PFSK-1 (cell line): ENCODE measurements at regions not wholly inside any gene's neighbourhood (a gene's known extent, or its start where the extent isn't known, plus 50 kb on each side); places are given as distances from the start of the nearest gene placed in this dataset.

Experiments used
- FOXP2 ChIP-seq: optimal IDR thresholded peaks from 2 replicates; pipeline ENCODE3; 2011; ENCODE audit warnings: borderline replicate concordance, control low read depth, inconsistent platforms; ENCODE audit not compliant: insufficient read depth; ENCODE audit errors: extremely low read length, extremely low read depth
- POLR2AphosphoS5 ChIP-seq: IDR thresholded peaks from 2 replicates; pipeline ENCODE4 v1.6.1; 2012; ENCODE audit warnings: low read depth, mild to moderate bottlenecking, control low read depth, low read length, moderate library complexity
- SIN3A ChIP-seq: IDR thresholded peaks from 2 replicates; pipeline ENCODE4 v1.6.1; 2012; ENCODE audit warnings: mild to moderate bottlenecking, low read length, moderate library complexity, borderline replicate concordance; ENCODE audit not compliant: insufficient read depth
- TAF1 ChIP-seq: IDR thresholded peaks from 2 replicates; pipeline ENCODE4 v1.6.1; 2012; ENCODE audit warnings: low read length, control low read depth, borderline replicate concordance; ENCODE audit not compliant: insufficient read depth
- TF ChIP-seq, protein P1 (sequence below), 2 experiments: IDR thresholded peaks; 2 replicates each; pipeline versions ENCODE4 v1.6.1 to v1.8.0; 2011 to 2012; ENCODE audit warnings: low read depth in 2 of 2, low read length in 2 of 2, control low read depth in 1 of 2, inconsistent platforms in 1 of 2, mild to moderate bottlenecking in 1 of 2, moderate library complexity in 1 of 2; ENCODE audit not compliant: insufficient read depth in 1 of 2

DNA sequence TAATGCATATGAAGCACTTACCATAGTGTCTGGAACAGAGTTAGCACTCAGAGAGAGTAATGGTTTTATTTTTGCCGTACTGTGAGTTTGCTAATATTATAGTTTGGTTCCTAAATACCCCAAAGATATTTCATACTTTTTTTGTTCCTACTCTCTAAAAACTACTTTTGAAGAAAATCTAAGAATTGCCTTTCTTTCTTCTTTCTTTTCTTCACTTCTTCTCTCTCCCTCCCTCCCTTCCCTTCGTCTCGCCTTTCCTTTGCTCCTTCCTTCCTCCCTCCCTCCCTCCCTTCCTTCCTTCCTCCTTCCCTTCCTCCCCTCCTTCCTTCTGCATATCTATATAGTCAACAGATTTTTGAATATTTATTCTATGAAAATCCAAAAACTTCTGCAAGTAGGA, 351.7 kb upstream of the RSPO3 start:
- TF ChIP-seq POLR2AphosphoS5 (no peak), TAF1 (no peak), FOXP2 (no peak), SIN3A (no peak)
- TF ChIP-seq, protein P1, sequence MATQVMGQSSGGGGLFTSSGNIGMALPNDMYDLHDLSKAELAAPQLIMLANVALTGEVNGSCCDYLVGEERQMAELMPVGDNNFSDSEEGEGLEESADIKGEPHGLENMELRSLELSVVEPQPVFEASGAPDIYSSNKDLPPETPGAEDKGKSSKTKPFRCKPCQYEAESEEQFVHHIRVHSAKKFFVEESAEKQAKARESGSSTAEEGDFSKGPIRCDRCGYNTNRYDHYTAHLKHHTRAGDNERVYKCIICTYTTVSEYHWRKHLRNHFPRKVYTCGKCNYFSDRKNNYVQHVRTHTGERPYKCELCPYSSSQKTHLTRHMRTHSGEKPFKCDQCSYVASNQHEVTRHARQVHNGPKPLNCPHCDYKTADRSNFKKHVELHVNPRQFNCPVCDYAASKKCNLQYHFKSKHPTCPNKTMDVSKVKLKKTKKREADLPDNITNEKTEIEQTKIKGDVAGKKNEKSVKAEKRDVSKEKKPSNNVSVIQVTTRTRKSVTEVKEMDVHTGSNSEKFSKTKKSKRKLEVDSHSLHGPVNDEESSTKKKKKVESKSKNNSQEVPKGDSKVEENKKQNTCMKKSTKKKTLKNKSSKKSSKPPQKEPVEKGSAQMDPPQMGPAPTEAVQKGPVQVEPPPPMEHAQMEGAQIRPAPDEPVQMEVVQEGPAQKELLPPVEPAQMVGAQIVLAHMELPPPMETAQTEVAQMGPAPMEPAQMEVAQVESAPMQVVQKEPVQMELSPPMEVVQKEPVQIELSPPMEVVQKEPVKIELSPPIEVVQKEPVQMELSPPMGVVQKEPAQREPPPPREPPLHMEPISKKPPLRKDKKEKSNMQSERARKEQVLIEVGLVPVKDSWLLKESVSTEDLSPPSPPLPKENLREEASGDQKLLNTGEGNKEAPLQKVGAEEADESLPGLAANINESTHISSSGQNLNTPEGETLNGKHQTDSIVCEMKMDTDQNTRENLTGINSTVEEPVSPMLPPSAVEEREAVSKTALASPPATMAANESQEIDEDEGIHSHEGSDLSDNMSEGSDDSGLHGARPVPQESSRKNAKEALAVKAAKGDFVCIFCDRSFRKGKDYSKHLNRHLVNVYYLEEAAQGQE (IDR thresholded peaks at IDR 0.05; ENCODE audit: insufficient read depth in 1 of 2, low read depth in 2 of 2, low read length in 2 of 2) = no peak

GRCh38 chr6:126767711-126768110, 350.8 kb upstream of the RSPO3 start:
- TF ChIP-seq FOXP2 = no peak
- TF ChIP-seq, protein P1 (IDR thresholded peaks at IDR 0.05; ENCODE audit: insufficient read depth in 1 of 2, low read depth in 2 of 2, low read length in 2 of 2) = no peak
- no peak for TF ChIP-seq TAF1
- no peak for TF ChIP-seq POLR2AphosphoS5
- TF ChIP-seq SIN3A = no peak

DNA sequence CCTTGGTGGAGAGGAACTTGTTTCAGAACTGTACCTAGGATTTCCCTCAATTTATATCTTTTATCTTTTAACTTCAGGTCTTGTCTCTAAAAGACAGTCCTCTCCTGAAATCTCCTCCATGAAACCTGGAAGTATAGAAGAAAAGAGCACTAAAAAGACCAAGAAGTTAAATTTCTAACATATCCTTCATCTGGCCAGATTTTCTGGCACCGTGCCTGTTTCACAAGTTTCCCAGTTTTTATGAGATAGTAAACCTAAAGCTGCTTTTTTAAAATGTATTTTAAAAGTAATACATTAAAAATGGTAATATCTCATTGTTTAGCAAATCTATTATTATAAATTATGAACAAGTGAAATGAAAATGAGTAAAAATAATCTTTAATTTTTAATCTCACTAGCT, 348.3 kb upstream of the RSPO3 start:
- TF ChIP-seq SIN3A (no peak), TAF1 (no peak), FOXP2 (no peak), POLR2AphosphoS5 (no peak)
- TF ChIP-seq, protein P1 (IDR thresholded peaks at IDR 0.05; ENCODE audit: insufficient read depth in 1 of 2, low read depth in 2 of 2, low read length in 2 of 2) = no peak

- TF ChIP-seq SIN3A (no peak), FOXP2 (no peak)
Measured at GRCh38 chr6:126773112-126773805, 345.2 kb upstream of the RSPO3 start.

DNA sequence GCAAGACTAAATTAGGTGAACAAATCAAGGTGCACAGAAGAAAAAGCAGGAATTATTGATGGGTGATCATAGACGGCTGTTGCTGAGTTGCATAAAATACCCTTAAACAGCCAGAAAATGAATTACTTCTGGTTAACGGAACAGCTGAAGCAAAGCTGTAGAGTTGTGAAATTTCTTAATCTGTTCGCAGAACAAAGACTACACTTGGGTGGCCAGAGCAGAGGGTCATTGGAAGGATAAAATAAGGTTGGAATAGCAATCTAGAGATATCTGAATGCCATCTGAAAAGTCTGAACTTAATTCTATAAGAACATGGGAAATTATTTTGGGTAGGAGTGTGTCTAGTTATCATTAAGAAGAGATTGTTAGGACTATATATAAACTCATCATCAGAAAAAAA, 339.1 kb upstream of the RSPO3 start:
- no peak for TF ChIP-seq POLR2AphosphoS5
- TF ChIP-seq, protein P1 (IDR thresholded peaks at IDR 0.05; ENCODE audit: insufficient read depth in 1 of 2, low read depth in 2 of 2, low read length in 2 of 2) = no peak
- TF ChIP-seq TAF1 = no peak
- TF ChIP-seq SIN3A = no peak
- TF ChIP-seq FOXP2 = no peak
